ENCODE measurements at regions not wholly inside any gene's neighbourhood (a gene's known extent, or its start where the extent isn't known, plus 50 kb on each side); places are given as distances from the start of the nearest gene placed in this dataset.
"Not testable (repeated sequence)": the region's sequence is repeated elsewhere in the genome, so short reads cannot be mapped to it uniquely, and the experiment has no call there.

GRCh38 chr6:85168146-85168545 is 281.7 kb upstream of the NT5E start:
- no peak overlapping the region for H3K27ac Mint-ChIP-seq
- peaks cover 1% of the 10 kb centered on the region for H3K9me3 Mint-ChIP-seq
- no peaks in the 10 kb centered on the region for H3K4me1 Mint-ChIP-seq
- no peaks in the 10 kb centered on the region for H3K27me3 Mint-ChIP-seq
- no peak for DNase-seq
- H3K4me3 Mint-ChIP-seq: no peak overlapping the region
- ATAC-seq: no peak
- no peaks in the 10 kb centered on the region for H3K36me3 Mint-ChIP-seq (ENCODE audit: low read depth)

- ATAC-seq (no peak), DNase-seq (no peak)
- Mint-ChIP-seq H3K9me3 (no peaks in the 10 kb centered on the region), H3K27ac (no peak overlapping the region), H3K4me3 (no peak overlapping the region), H3K27me3 (no peaks in the 10 kb centered on the region), H3K36me3 (ENCODE audit: low read depth) (no peaks in the 10 kb centered on the region), H3K4me1 (no peaks in the 10 kb centered on the region)
Observed at GRCh38 chr6:85166114-85166741, 283.7 kb upstream of the NT5E start.

GRCh38 chr6:85163156-85164080 is 286.5 kb upstream of the NT5E start:
- Mint-ChIP-seq H3K4me3 (no peak overlapping the region), H3K36me3 (ENCODE audit: low read depth) (no peaks in the 10 kb centered on the region), H3K27ac (no peak overlapping the region), H3K9me3 (no peaks in the 10 kb centered on the region), H3K4me1 (no peaks in the 10 kb centered on the region), H3K27me3 (no peaks in the 10 kb centered on the region)
- DNase-seq (no peak), ATAC-seq (no peak)

GRCh38 chr6:85157311-85157710 is 292.6 kb upstream of the NT5E start:
- Mint-ChIP-seq H3K9me3 (peaks cover 6% of the 10 kb centered on the region), H3K27me3 (no peaks in the 10 kb centered on the region), H3K4me1 (no peaks in the 10 kb centered on the region), H3K27ac (no peak overlapping the region), H3K4me3 (no peak overlapping the region), H3K36me3 (ENCODE audit: low read depth) (no peaks in the 10 kb centered on the region)
- ATAC-seq (no peak), DNase-seq (no peak)

GRCh38 chr6:85143676-85144075 is 306.2 kb upstream of the NT5E start:
- H3K27me3 Mint-ChIP-seq: no peaks in the 10 kb centered on the region
- H3K27ac Mint-ChIP-seq: no peak overlapping the region
- DNase-seq (no peak), ATAC-seq (no peak)
- H3K9me3 Mint-ChIP-seq: peaks cover 9% of the 10 kb centered on the region
- no peaks in the 10 kb centered on the region for H3K36me3 Mint-ChIP-seq (ENCODE audit: low read depth)
- H3K4me1 Mint-ChIP-seq: no peaks in the 10 kb centered on the region
- no peak overlapping the region for H3K4me3 Mint-ChIP-seq

GRCh38 chr6:85137865-85138264 is 312.0 kb upstream of the NT5E start:
- ATAC-seq (no peak), DNase-seq (no peak)
- Mint-ChIP-seq H3K36me3 (ENCODE audit: low read depth) (no peaks in the 10 kb centered on the region), H3K4me3 (no peak overlapping the region), H3K4me1 (no peaks in the 10 kb centered on the region), H3K27me3 (no peaks in the 10 kb centered on the region), H3K9me3 (no peaks in the 10 kb centered on the region), H3K27ac (no peak overlapping the region)

GRCh38 chr6:85136310-85136709 is 313.6 kb upstream of the NT5E start:
- Mint-ChIP-seq H3K4me1 (no peaks in the 10 kb centered on the region), H3K4me3 (no peak overlapping the region)
- ATAC-seq: no peak

GRCh38 chr6:85135376-85136094 is 314.3 kb upstream of the NT5E start:
- Mint-ChIP-seq H3K27me3 (peaks cover 2% of the 10 kb centered on the region), H3K36me3 (ENCODE audit: low read depth) (no peaks in the 10 kb centered on the region), H3K4me3 (no peak overlapping the region), H3K9me3 (no peaks in the 10 kb centered on the region), H3K27ac (no peak overlapping the region), H3K4me1 (no peaks in the 10 kb centered on the region)
- no peak for ATAC-seq
- no peak for DNase-seq

More at GRCh38 chr6:85136310-85136709, 313.6 kb upstream of the NT5E start:
- no peaks in the 10 kb centered on the region for H3K9me3 Mint-ChIP-seq
- no peak overlapping the region for H3K27ac Mint-ChIP-seq
- no peak for DNase-seq
- H3K36me3 Mint-ChIP-seq (ENCODE audit: low read depth): no peaks in the 10 kb centered on the region
- no peaks in the 10 kb centered on the region for H3K27me3 Mint-ChIP-seq

- no peak for ATAC-seq
- Mint-ChIP-seq H3K9me3 (no peaks in the 10 kb centered on the region), H3K27ac (no peak overlapping the region), H3K36me3 (ENCODE audit: low read depth) (no peaks in the 10 kb centered on the region), H3K4me1 (no peaks in the 10 kb centered on the region), H3K27me3 (peaks cover 2% of the 10 kb centered on the region), H3K4me3 (no peak overlapping the region)
- DNase-seq: no peak
Observed at GRCh38 chr6:85134172-85134571, 315.7 kb upstream of the NT5E start.

- no peak for ATAC-seq
- no peaks in the 10 kb centered on the region for H3K4me1 Mint-ChIP-seq
- no peak overlapping the region for H3K27ac Mint-ChIP-seq
- no peak overlapping the region for H3K4me3 Mint-ChIP-seq
- no peaks in the 10 kb centered on the region for H3K9me3 Mint-ChIP-seq
- H3K36me3 Mint-ChIP-seq (ENCODE audit: low read depth): no peaks in the 10 kb centered on the region
- no peak for DNase-seq
- H3K27me3 Mint-ChIP-seq: peaks cover 2% of the 10 kb centered on the region
Observed at GRCh38 chr6:85132091-85132490, 317.8 kb upstream of the NT5E start.

- Mint-ChIP-seq H3K27me3 (peaks cover 2% of the 10 kb centered on the region), H3K4me3 (no peak overlapping the region), H3K9me3 (no peaks in the 10 kb centered on the region), H3K27ac (no peak overlapping the region), H3K4me1 (no peaks in the 10 kb centered on the region), H3K36me3 (ENCODE audit: low read depth) (no peaks in the 10 kb centered on the region)
- no peak for DNase-seq
- no peak for ATAC-seq
Observed at GRCh38 chr6:85130743-85131142, 319.1 kb upstream of the NT5E start.

- DNase-seq: no peak
Observed at GRCh38 chr6:85129881-85130280, 320.0 kb upstream of the NT5E start.

GRCh38 chr6:85128781-85129180 is 321.1 kb upstream of the NT5E start:
- DNase-seq: no peak
- Mint-ChIP-seq H3K27ac (no peak overlapping the region), H3K4me3 (no peak overlapping the region), H3K27me3 (peaks cover 2% of the 10 kb centered on the region), H3K9me3 (no peaks in the 10 kb centered on the region), H3K36me3 (ENCODE audit: low read depth) (no peaks in the 10 kb centered on the region), H3K4me1 (no peaks in the 10 kb centered on the region)
- no peak for ATAC-seq

More at GRCh38 chr6:85129881-85130280, 320.0 kb upstream of the NT5E start:
- H3K27me3 Mint-ChIP-seq: peaks cover 2% of the 10 kb centered on the region
- no peak overlapping the region for H3K4me3 Mint-ChIP-seq
- no peaks in the 10 kb centered on the region for H3K4me1 Mint-ChIP-seq
- no peak for ATAC-seq
- no peaks in the 10 kb centered on the region for H3K9me3 Mint-ChIP-seq
- H3K27ac Mint-ChIP-seq: no peak overlapping the region
- H3K36me3 Mint-ChIP-seq (ENCODE audit: low read depth): no peaks in the 10 kb centered on the region

- DNase-seq; H3K36me3 Mint-ChIP-seq (ENCODE audit: low read depth); H3K27ac Mint-ChIP-seq; H3K4me3 Mint-ChIP-seq; ATAC-seq; H3K27me3 Mint-ChIP-seq; H3K9me3 Mint-ChIP-seq; H3K4me1 Mint-ChIP-seq: not testable (repeated sequence)
Observed at GRCh38 chr6:85128256-85128655, 321.6 kb upstream of the NT5E start.

All from activated naive CD8-positive, alpha-beta T cell treated with anti-CD3 and anti-CD28 coated beads, Interleukin-2, amount 50 U/mL, for 24 hours (primary cell).